Lung (tissue), 11 donors: ENCODE measurements at regions not wholly inside any gene's neighbourhood (a gene's known extent, or its start where the extent isn't known, plus 50 kb on each side); places are given as distances from the start of the nearest gene placed in this dataset.

Source experiments
- ATAC-seq: fragments of 200-7000 bp; cut with Tn5 transposase; one replicate; pipeline ENCODE4 v1.9.1; 2020; ENCODE audit warnings: moderate number of reproducible peaks; ENCODE audit not compliant: insufficient read depth, low FRiP score
- DNase-seq, 3 donors: peaks; one replicate each; pipeline ENCODE4 v3.0.0-alpha.2; 2013 to 2017
- H3K27ac ChIP-seq, 2 donors: one replicate each; pipeline ENCODE4 v1.5.1; 2013; ENCODE audit warnings: mild to moderate bottlenecking in 2 of 2, moderate library complexity in 2 of 2, control low read depth in 1 of 2, inconsistent platforms in 1 of 2, low read depth in 1 of 2, low read length in 1 of 2
- H3K27me3 ChIP-seq, 3 donors: one replicate each; pipeline ENCODE4 v1.5.1; 2013; ENCODE audit warnings: low read length in 2 of 3; ENCODE audit not compliant: control insufficient read depth in 3 of 3, insufficient read depth in 3 of 3
- H3K36me3 ChIP-seq, 4 donors: one replicate each; pipeline ENCODE4 v1.5.1; 2013; ENCODE audit warnings: low read length in 4 of 4, mild to moderate bottlenecking in 1 of 4, moderate library complexity in 1 of 4; ENCODE audit not compliant: control insufficient read depth in 4 of 4, insufficient read depth in 4 of 4
- H3K4me1 ChIP-seq, 5 donors: one replicate each; pipeline ENCODE4 v1.5.1; 2013; ENCODE audit warnings: low read length in 5 of 5, mild to moderate bottlenecking in 2 of 5, moderate library complexity in 1 of 5; ENCODE audit not compliant: control insufficient read depth in 5 of 5, insufficient read depth in 5 of 5
- H3K4me3 ChIP-seq: one replicate; pipeline ENCODE4 v1.5.1; 2013; ENCODE audit warnings: mild to moderate bottlenecking, control low read depth, moderate library complexity
- H3K9ac ChIP-seq, 2 donors: one replicate each; pipeline ENCODE4 v1.5.1; 2013; ENCODE audit warnings: low read length in 2 of 2, control low read depth in 1 of 2; ENCODE audit not compliant: insufficient read depth in 1 of 2
- H3K9me3 ChIP-seq, 4 donors: one replicate each; pipeline ENCODE4 v1.5.1; 2013; ENCODE audit warnings: low read length in 3 of 4, mild to moderate bottlenecking in 1 of 4, moderate library complexity in 1 of 4; ENCODE audit not compliant: control insufficient read depth in 4 of 4, insufficient read depth in 3 of 4
- CTCF ChIP-seq: IDR thresholded peaks from 2 replicates; pipeline ENCODE4 v1.5.1; 2012; ENCODE audit warnings: mild to moderate bottlenecking; ENCODE audit errors: control extremely low read depth, extremely low read depth
- WGBS, 2 donors: extraction: QIAGEN DNeasy Blood & Tissue Kit; methylation state at CpG; one replicate each; pipeline ENCODE4 v1.1.7; 2013; 5-methylcytosine and 5-hydroxymethylcytosine counted together
- donor health status: control.
- donor health status: control.
- donor health status: Bipolar disorder and iron deficiency.
- donor health status: healthy.
- donor health status: DM: yes; HTN: yes; CAD: no.

- DNase-seq, result no peak
- no peak overlapping the region for H3K9ac ChIP-seq
- peaks cover 0 to 4% (median 0%) of the 10 kb centered on the region in 4 donors for H3K9me3 ChIP-seq
- H3K27me3 ChIP-seq, result no peaks in the 10 kb centered on the region
- TF ChIP-seq CTCF, result no peak
- no peaks in the 10 kb centered on the region for H3K36me3 ChIP-seq
- no peak overlapping the region for H3K4me3 ChIP-seq
- ATAC-seq, result no peak
- H3K4me1 ChIP-seq, result peaks cover 0 to 8% (median 3%) of the 10 kb centered on the region in 5 donors
- WGBS, 2 donors, result 40 to 71% methylated on average over 3 of the region's 3 CpGs
- H3K27ac ChIP-seq, result peak overlapping the region in 1 of 2 donors; percentile 81
Measured at GRCh38 chr13:59368693-59369092, 795.0 kb downstream of the DIAPH3 start.

- DNase-seq (no peak), ATAC-seq (no peak)
- no peak overlapping the region for H3K9ac ChIP-seq
- H3K9me3 ChIP-seq, result peaks cover 0 to 2% (median 0%) of the 10 kb centered on the region in 4 donors
- H3K4me1 ChIP-seq, result peaks cover 0 to 12% (median 4%) of the 10 kb centered on the region in 5 donors
- no peak overlapping the region for H3K27ac ChIP-seq
- WGBS, 2 donors, result 83 to 88% methylated on average over 1 of the region's 1 CpG
- no peaks in the 10 kb centered on the region for H3K36me3 ChIP-seq
- H3K4me3 ChIP-seq, result no peak overlapping the region
- no peak for TF ChIP-seq CTCF
- H3K27me3 ChIP-seq, result no peaks in the 10 kb centered on the region
Measured at GRCh38 chr13:59371229-59371628, 792.5 kb downstream of the DIAPH3 start.

- DNase-seq (no peak), ATAC-seq (no peak)
- no peaks in the 10 kb centered on the region for H3K36me3 ChIP-seq
- H3K27me3 ChIP-seq, result no peaks in the 10 kb centered on the region
- H3K4me1 ChIP-seq, result peaks cover 0 to 8% (median 4%) of the 10 kb centered on the region in 5 donors
- no peak for TF ChIP-seq CTCF
- peaks cover 0 to 2% (median 0%) of the 10 kb centered on the region in 4 donors for H3K9me3 ChIP-seq
- no peak overlapping the region for H3K4me3 ChIP-seq
- no peak overlapping the region for H3K27ac ChIP-seq
- no peak overlapping the region for H3K9ac ChIP-seq
- WGBS, 2 donors, result 76 to 82% methylated on average over 1 of the region's 1 CpG
Measured at GRCh38 chr13:59373341-59373740, 790.4 kb downstream of the DIAPH3 start.

GRCh38 chr13:59374691-59375090, 789.0 kb downstream of the DIAPH3 start:
- Histone ChIP-seq H3K36me3 (no peaks in the 10 kb centered on the region), H3K4me1 (peaks cover 0 to 5% (median 2%) of the 10 kb centered on the region in 5 donors), H3K9ac (no peak overlapping the region), H3K27ac (no peak overlapping the region), H3K27me3 (no peaks in the 10 kb centered on the region), H3K9me3 (peaks cover 0 to 2% (median 0%) of the 10 kb centered on the region in 4 donors), H3K4me3 (no peak overlapping the region)
- DNase-seq, result no peak
- ATAC-seq, result no peak
- no peak for TF ChIP-seq CTCF
- 49 to 65% methylated on average over 3 of the region's 3 CpGs for WGBS, 2 donors
